Stimulated activated naive CD8-positive, alpha-beta T cell treated with anti-CD3 and anti-CD28 coated beads, Interleukin-15, Interleukin-2, amounts not matched to agents 100 U/mL and 50 U/mL, for 24 hours (primary cell): ENCODE measurements at regions not wholly inside any gene's neighbourhood (a gene's known extent, or its start where the extent isn't known, plus 50 kb on each side); places are given as distances from the start of the nearest gene placed in this dataset.

Experiments
- ATAC-seq: fragments of 150-1000 bp; cut with Tn5 transposase; one replicate; pipeline ENCODE4 v1.10.0; 2021
- DNase-seq: peaks from one replicate; pipeline ENCODE4 v3.0.0; 2021

DNA sequence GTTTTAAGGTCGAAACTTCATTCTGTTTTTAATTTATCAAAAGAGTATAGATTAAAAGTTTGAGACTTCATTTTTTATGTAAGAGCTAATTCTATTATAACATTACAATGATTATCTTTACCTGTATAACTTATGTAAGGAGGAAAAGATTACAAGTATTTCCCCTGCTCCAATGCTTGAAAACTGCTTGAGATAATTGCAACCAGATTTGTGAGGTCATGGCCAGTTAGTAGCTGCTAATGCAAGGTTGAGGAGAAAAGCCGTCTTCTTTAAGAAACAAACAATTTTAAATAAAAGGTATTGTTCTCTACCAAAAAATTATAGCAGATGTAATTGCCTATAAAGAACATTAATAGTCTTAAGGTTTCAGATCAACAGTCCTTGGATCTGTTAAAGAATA, 208.3 kb upstream of the UBE2E2 start:
- DNase-seq (no peak), ATAC-seq (no peak)

DNA sequence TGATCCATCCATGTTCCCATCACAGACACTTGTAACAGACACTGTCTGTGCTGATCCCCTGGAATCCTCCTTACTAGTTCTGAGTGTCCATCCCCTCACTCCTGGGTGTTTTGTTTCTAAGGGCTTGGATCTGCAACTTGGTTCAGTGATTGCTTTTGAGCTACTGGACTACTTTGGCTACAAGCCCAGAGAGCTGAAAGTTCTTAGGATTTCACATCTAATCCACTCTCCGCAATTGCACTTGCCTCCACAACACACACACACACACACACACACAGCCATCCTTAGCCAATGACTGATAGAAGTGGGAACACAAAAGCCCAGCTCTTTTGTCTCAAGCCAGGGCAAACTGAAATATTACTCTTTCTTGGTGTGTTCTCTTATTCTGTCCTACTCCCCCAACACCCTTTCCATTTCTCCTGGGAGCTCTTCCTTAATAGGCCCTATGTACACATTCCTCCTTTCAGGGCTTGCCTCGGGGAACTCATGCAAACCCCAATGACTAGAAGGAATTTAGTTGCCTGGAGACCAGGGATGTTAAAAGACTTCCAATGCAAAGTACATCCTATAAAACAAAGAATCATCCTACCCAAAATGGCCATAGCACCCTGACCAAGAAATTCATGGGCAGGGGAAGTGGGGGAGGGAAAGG, 206.1 kb upstream of the UBE2E2 start:
- no peak for ATAC-seq

DNA sequence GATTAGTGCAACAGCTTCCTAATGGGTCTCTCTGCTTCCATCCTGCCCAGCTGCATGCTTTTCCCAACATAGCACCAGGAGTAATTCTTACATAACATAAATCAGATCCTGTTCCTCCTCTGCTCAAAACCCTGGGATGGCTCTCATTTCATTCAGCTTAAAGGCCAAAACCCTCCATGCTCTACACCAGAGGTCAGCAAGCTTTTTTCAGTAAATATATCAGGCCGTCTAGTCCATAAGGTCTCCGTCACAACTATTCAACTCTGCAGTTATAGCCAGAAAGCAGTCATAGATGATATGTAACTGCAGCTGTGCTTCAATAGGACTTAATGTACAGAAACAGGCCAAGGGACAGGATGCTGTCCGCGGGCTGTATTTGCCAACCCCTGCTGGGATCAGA, 202.8 kb upstream of the UBE2E2 start:
- DNase-seq (no peak), ATAC-seq (no peak)

More for the DNA sequence above, 206.1 kb upstream of the UBE2E2 start:
- DNase-seq, result no peak

GRCh38 chr3:23002151-23002550, 201.0 kb upstream of the UBE2E2 start:
- ATAC-seq (no peak), DNase-seq (no peak)

- DNase-seq, result no peak
- ATAC-seq, result no peak
Observed at GRCh38 chr3:23002836-23003732, 200.0 kb upstream of the UBE2E2 start.

GRCh38 chr3:23003733-23004046, 199.4 kb upstream of the UBE2E2 start:
- ATAC-seq (no peak), DNase-seq (no peak)

- no peak for DNase-seq
- ATAC-seq, result no peak
Observed at GRCh38 chr3:23004971-23005370, 198.2 kb upstream of the UBE2E2 start.

- DNase-seq, result no peak
- no peak for ATAC-seq
Observed at GRCh38 chr3:23017801-23018200, 185.3 kb upstream of the UBE2E2 start.

GRCh38 chr3:23019596-23020300, 183.4 kb upstream of the UBE2E2 start:
- no peak for ATAC-seq

GRCh38 chr3:23028294-23028693, 174.8 kb upstream of the UBE2E2 start:
- DNase-seq (no peak), ATAC-seq (no peak)

More at GRCh38 chr3:23019596-23020300, 183.4 kb upstream of the UBE2E2 start:
- no peak for DNase-seq

- ATAC-seq (no peak), DNase-seq (no peak)
Observed at GRCh38 chr3:23029001-23029400, 174.1 kb upstream of the UBE2E2 start.

- DNase-seq, result no peak
Observed at GRCh38 chr3:23035927-23036640, 167.0 kb upstream of the UBE2E2 start.

DNA sequence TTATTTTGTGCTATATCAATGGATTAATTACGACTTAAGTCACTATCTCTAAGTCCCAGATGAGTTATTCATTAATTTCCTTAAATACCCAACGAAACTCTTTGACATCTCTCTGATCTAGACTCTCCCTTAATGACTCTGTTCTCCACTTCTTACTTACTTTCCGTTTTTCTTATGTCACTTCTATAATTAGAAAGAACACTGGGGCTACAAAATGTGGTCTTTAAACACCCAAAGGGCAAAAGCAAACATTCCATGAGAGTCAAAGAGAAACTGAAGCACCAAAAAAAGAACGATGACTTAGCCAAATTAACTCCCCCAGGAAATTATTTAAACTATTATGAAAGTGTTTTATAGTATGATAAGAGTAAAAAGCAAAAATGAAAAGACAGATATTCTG, 166.4 kb upstream of the UBE2E2 start:
- ATAC-seq (no peak), DNase-seq (no peak)

More at GRCh38 chr3:23035927-23036640, 167.0 kb upstream of the UBE2E2 start:
- no peak for ATAC-seq

GRCh38 chr3:23038471-23038870, 164.7 kb upstream of the UBE2E2 start:
- DNase-seq (no peak), ATAC-seq (no peak)

GRCh38 chr3:23041918-23042696, 161.0 kb upstream of the UBE2E2 start:
- no peak for DNase-seq
- ATAC-seq, result no peak

DNA sequence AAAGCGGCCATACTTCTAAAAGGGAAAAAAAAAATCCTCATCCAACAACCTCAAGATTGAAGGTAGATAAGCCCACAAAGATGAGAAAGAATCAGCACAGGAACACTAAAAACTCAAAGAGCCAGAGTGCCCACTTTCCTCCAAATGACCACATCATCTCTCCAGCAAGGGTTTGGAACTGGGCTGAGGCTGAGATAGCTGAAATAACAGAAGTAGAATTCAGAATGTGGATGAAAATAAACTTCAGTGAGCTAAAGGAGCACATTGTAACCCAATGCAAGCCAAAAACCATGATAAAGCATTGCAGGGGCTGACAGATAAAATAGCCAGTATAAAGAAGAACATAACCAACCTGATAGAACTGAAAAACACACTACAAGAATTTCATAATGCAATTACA, 158.7 kb upstream of the UBE2E2 start:
- no peak for DNase-seq

DNA sequence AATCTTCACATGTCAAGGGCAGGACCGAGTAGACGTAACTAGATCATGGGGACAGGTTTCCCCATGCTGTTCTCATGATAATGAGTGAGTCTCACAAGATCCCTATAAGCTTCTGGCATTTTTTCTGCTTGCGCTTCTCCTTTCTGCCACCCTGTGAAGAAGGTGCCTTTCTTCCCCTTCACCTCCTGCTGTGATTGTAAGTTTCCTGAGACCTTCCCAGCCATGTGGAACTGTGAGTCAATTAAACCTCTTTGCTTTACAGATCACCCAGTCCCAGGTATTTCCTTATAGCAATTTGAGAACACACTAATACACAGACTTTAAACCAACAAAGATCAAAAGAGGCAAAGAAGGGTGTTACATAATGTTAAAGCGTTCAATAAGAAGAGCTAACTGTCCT, 156.6 kb upstream of the UBE2E2 start:
- ATAC-seq, result no peak
- no peak for DNase-seq

More for the DNA sequence above, 158.7 kb upstream of the UBE2E2 start:
- no peak for ATAC-seq

GRCh38 chr3:23051240-23052140, 151.6 kb upstream of the UBE2E2 start:
- ATAC-seq (no peak), DNase-seq (no peak)

GRCh38 chr3:23052208-23052607, 150.9 kb upstream of the UBE2E2 start:
- no peak for ATAC-seq
- DNase-seq, result no peak

- DNase-seq, result no peak
Observed at GRCh38 chr3:23052620-23053019, 150.5 kb upstream of the UBE2E2 start.

More at GRCh38 chr3:23052620-23053019, 150.5 kb upstream of the UBE2E2 start:
- ATAC-seq, result no peak
